ENCODE measurements at regions not wholly inside any gene's neighbourhood (a gene's known extent, or its start where the extent isn't known, plus 50 kb on each side); places are given as distances from the start of the nearest gene placed in this dataset.
A peak's percentile ranks its signal among the peaks of the same experiment; 100 is the strongest.

DNA sequence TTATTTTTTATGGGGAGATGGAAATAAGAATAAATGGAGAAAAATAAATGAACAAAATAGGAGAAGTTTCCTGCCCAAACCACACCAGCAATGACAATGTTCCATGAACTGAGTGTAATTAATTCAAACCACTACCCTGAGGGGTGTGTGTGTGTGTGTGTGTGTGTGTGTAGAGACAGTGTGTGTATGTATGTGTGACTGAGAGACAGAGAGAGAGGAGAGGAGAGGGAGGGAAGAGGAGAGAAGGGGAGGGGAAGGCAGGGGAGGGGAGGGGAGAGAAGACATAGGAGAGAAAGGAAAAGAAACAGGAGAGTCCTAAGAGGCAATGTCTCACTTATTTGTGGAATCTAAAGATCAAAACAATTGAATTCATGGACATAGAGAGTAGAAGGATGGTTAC is 65.0 kb upstream of the POU2AF1 start:
- no peak for DNase-seq (ENCODE audit: low spot score)

DNA sequence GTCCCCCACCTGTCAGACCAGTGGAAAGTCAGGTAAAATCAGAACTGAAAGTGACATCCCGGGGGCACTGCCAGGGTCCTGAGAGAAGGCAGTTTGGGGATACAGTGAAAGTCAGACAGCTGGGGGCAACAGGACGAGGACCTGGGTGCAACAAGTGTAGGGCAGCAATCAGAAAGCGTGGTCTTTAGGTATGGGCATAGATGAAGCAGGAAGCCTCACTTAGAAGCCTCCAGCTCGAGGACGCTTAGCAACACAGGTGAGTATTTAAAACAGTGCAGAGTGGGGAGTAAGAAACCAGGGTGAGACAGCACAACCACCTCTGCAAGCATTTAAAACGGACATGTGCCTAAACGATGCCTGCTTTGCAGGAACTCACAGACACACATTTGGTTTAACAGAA is 64.6 kb upstream of the POU2AF1 start:
- no peak for DNase-seq (ENCODE audit: low spot score)

DNA sequence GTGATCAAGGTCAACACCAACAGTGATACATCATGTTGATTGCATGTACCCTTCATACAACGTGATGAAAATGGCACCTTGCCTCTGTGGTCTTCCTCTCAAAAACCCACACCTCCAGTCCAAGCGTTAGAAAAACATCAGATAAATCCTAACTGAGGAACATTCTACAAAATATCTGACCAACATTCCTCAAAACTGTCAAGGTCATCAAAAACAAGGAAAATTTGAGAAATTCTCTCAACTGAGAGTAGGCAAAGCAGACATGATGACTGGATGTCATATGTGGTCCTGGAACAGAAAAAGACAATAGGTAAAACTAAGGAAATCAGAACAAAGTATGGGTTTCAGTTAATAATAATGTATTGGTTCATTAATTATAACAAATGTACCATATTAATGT is 64.0 kb upstream of the POU2AF1 start:
- no peak for DNase-seq (ENCODE audit: low spot score)

DNA sequence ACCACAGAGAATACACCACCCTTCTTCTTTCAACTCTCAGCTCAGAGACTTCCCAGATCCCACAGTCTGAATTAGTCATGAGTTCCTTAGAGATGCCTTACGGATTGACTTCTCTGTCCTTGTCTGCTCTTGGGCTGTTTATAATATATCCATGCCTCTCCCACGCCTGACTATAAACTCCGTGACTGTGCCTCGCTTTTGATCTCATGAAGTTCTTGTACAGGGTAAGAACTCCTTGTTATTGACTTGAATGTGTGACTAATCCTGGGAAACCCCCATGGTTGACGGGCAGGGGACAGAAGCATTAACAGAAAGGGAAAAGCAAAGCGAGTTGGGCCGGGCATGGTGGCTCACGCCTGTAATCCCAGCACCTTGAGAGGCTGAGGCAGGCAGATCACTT is 62.4 kb upstream of the POU2AF1 start:
- no peak for DNase-seq (ENCODE audit: low spot score)

DNA sequence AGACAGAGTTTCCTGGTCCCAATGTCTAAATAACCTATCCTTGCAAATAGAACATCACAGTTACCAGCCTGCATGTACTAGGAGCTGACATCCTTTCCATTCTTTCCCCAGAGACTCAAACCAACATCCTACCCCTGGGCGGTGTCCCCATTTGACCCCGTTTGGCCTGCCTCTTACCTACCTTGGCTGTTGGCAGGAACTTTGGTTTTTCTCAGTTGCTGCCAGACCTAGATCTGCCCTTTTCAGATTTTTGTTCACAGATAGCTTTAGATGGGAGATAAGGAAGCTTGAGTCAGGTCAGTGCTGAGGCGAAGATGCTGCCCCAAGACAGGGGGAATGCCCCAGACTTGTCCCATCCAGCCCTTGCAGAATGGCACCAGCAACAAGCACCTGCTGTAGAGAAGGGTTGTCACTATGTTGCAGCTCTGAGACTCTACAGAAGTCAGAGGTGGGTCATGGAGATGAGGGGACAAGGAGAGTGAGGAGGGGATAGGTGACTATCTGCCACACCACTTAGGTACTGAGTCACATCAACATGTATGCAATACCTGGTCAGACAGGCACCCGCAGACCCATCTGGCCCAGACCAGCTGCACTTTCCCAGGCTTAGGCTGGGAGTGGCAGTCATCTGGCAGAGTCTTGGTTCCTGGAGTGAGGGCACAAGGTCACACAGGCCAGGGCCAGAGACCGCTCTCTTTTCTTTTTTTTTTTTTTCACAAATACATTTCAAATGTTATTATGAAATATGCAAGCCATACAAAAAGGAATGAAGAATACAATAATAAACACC is 61.5 kb upstream of the POU2AF1 start:
- no peak for DNase-seq (ENCODE audit: low spot score)

DNA sequence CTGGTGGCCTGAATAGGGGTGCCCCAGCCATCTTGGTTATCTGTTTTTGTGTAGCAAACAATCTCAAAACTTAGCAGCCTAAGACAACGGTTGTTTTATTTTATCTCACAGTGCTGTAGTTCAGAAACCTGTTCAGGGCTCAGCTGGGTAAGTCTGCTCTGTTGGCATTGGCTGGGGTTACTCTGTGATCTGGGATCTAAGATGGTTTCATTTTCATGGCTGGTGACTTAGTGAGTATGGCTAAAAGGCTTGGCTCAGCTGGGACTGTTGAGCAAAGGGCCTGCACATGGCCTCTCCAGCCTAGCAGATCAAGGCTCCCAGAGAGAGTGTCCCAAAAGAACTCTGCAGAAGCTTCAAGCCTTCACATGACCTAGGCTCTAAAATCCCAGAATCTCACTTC is 60.8 kb upstream of the POU2AF1 start:
- no peak for DNase-seq (ENCODE audit: low spot score)

DNA sequence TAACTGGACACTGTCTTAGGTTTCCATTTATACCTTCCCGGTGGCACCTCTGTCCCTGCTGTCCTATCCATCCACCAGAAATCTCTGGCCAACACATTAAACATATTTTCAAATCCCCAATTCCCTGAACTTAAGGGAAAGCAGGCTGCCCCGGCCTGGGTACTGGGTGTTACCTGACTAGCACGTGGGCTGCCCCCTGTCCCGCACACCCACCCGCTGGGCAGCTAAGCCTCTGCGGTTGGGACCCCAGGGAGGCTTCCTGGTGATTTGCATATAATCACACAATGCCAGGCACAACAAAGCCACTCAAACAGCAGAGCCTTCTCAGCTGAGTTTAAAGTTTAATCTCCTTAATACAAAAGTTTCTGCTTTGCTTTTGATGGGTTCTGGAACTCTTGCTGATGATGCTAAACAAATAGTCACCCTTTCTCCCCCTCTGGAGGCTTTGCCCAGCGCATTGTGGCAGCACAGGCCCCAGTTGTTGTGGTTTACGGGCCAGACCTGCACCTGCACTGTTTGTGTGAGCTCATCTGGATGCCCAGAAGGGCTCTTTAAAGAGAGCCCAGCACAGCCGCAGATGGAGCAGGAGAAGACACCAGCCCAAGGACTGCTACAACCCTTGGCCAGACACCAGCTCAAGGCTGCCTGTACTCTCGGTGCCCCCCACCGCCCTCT is 59.9 kb upstream of the POU2AF1 start:
- peak; percentile 75 for DNase-seq (ENCODE audit: low spot score)

DNA sequence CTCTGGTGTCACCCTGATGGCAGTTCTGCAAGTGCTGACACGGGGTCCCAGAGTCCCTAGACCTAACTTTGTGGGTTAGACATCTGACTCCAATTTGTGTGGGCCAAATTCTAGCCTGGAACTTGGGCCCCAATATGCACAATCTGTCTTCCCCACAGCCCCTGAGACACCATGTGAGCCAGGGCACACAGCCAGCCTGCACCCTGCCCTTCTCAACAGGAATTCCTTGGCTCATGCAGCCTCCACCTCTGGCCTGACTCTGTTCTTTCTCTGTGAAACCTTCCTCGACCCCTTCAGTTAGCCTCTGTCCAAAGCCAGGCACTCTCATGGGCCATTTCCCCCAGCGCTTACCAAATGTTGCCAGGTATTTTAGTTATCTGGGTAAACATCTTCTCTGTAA is 59.1 kb upstream of the POU2AF1 start:
- no peak for DNase-seq (ENCODE audit: low spot score)

DNA sequence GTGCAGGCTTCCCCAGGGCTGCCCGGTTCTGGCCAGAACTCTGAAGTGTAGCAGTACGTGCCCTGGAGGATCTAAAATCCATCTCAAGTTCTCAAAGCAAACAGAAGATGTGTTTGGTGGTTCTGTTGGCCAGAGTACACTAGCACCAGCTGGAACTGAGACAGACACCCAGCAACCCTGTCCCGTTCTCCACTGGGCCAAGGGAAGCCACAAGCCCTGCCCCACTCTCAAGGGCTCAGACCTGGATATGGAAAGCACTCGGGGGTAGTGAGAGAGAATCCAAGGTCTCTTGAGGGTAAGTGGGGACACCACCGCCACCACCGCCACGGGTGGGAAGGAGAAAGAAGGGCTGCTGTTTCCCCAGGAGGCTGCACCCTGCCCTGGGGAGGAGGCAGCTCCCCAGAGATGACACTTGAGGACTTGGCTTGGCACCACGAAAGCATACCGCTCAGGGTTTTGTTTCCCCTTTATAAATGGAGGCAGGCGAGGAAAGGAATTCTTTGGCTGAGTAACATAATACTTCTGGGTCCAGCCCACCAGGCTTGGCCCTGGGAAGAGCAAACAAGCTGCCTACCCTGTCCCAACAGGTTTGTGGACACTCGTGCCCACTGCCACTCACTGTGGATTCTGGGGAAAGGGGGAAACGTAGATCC is 56.1 kb upstream of the POU2AF1 start:
- DNase-seq (ENCODE audit: low spot score): no peak

DNA sequence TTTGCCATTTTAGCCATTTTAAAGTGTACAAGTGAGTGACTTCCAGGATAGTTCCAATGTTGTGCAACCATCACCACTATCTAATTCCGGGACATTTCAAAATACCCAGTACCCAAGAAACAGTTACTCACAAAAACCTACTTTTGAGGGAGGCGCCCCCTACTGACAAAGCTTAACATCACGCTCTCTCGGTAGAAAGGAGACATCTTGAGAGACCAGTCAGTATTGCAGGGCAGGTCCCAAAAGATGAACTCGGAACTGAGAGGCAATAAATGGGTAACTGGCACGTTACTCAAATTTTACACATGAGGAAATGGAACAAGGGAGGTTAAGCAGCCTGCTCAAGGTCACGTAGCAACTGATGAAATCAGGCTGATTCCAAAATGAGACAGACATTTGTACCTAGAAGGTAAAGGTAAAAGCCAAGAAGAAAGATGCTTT is 50.0 kb upstream of the POU2AF1 start:
- peak; percentile 89 for DNase-seq (ENCODE audit: low spot score)

All from NAMALWA (cell line).